Bone marrow (tissue), 2 donors: ENCODE measurements at regions not wholly inside any gene's neighbourhood (a gene's known extent, or its start where the extent isn't known, plus 50 kb on each side); places are given as distances from the start of the nearest gene placed in this dataset.
A peak's percentile ranks its signal among the peaks of the same experiment; 100 is the strongest.

ENCODE experiments used
- DNase-seq, 2 donors: peaks; one replicate each; lab custom pipeline; 2025; lab: John Stamatoyannopoulos, UW

GRCh38 chr18:41753826-41754225 is 201.2 kb upstream of the PIK3C3 start:
- no peak for DNase-seq

- DNase-seq, result no peak
Observed at GRCh38 chr18:41752826-41753225, 202.2 kb upstream of the PIK3C3 start.

- no peak for DNase-seq
Observed at GRCh38 chr18:41751652-41752051, 203.4 kb upstream of the PIK3C3 start.

- DNase-seq, result no peak
Observed at GRCh38 chr18:41751161-41751560, 203.9 kb upstream of the PIK3C3 start.

GRCh38 chr18:41747723-41748242 is 207.3 kb upstream of the PIK3C3 start:
- DNase-seq, result no peak

- peak in 1 of 2 donors; percentile 8 for DNase-seq
Observed at GRCh38 chr18:41745166-41746049, 209.6 kb upstream of the PIK3C3 start.

- no peak for DNase-seq
Observed at GRCh38 chr18:41744421-41745030, 210.5 kb upstream of the PIK3C3 start.

- DNase-seq, result no peak
Observed at GRCh38 chr18:41737218-41737617, 217.8 kb upstream of the PIK3C3 start.

- no peak for DNase-seq
Observed at GRCh38 chr18:41734917-41735316, 220.1 kb upstream of the PIK3C3 start.

GRCh38 chr18:41732356-41732755 is 222.7 kb upstream of the PIK3C3 start:
- no peak for DNase-seq

- DNase-seq, result no peak
Observed at GRCh38 chr18:41731884-41732283, 223.2 kb upstream of the PIK3C3 start.

GRCh38 chr18:41724195-41724594 is 230.8 kb upstream of the PIK3C3 start:
- DNase-seq, result no peak

- no peak for DNase-seq
Observed at GRCh38 chr18:41721103-41721790, 233.8 kb upstream of the PIK3C3 start.

GRCh38 chr18:41720226-41720625 is 234.8 kb upstream of the PIK3C3 start:
- no peak for DNase-seq

- DNase-seq, result no peak
Observed at GRCh38 chr18:41719808-41720207, 235.2 kb upstream of the PIK3C3 start.

GRCh38 chr18:41714872-41715271 is 240.2 kb upstream of the PIK3C3 start:
- no peak for DNase-seq

GRCh38 chr18:41713969-41714825 is 240.8 kb upstream of the PIK3C3 start:
- no peak for DNase-seq

- no peak for DNase-seq
Observed at GRCh38 chr18:41706301-41706700, 248.7 kb upstream of the PIK3C3 start.

GRCh38 chr18:41703744-41704530 is 251.1 kb upstream of the PIK3C3 start:
- no peak for DNase-seq

- DNase-seq, result no peak
Observed at GRCh38 chr18:41700416-41700815, 254.6 kb upstream of the PIK3C3 start.

GRCh38 chr18:41695441-41695840 is 259.6 kb upstream of the PIK3C3 start:
- no peak for DNase-seq
